ENCODE measurements at regions not wholly inside any gene's neighbourhood (a gene's known extent, or its start where the extent isn't known, plus 50 kb on each side); places are given as distances from the start of the nearest gene placed in this dataset.

- Histone ChIP-seq H3K56ac (ENCODE audit: insufficient read length, low read depth, low read length) (peak overlapping the region; percentile 50), H2BK15ac (ENCODE audit: low read depth, low read length) (no peak overlapping the region), H3K4me2 (ENCODE audit: insufficient read depth, insufficient read length, low read length) (no peak overlapping the region), H2AK5ac (ENCODE audit: insufficient read length, low read length) (no peak overlapping the region), H3K23me2 (ENCODE audit: insufficient read length, low read depth, low read length, poor library complexity, severe bottlenecking) (no peaks in the 10 kb centered on the region), H2BK120ac (ENCODE audit: low read depth, low read length, poor library complexity, severe bottlenecking) (no peak overlapping the region), H3K79me1 (ENCODE audit: insufficient read depth, low read depth, low read length, poor library complexity, severe bottlenecking) (no peaks in the 10 kb centered on the region), H2BK20ac (ENCODE audit: low read depth, low read length, poor library complexity, severe bottlenecking) (no peak overlapping the region), H3K27me3 (ENCODE audit: insufficient read depth, low read length) (no peaks in the 10 kb centered on the region), H3K23ac (ENCODE audit: insufficient read length, low read depth, low read length) (no peak overlapping the region), H3K27ac (ENCODE audit: insufficient read length, low read depth, low read length) (no peak overlapping the region), H2BK5ac (ENCODE audit: insufficient read length, low read length) (no peak overlapping the region), H4K8ac (replicated peaks; ENCODE audit: insufficient read length, low read depth, low read length) (no peak overlapping the region), H3K14ac (ENCODE audit: insufficient read depth, low read length) (no peak overlapping the region), H4K5ac (ENCODE audit: insufficient read length, low read depth, low read length) (no peak overlapping the region), H3T11ph (ENCODE audit: low read length) (no peak overlapping the region), H3K9me3 (ENCODE audit: control insufficient read depth, low read depth, low read length) (no peaks in the 10 kb centered on the region), H2AFZ (ENCODE audit: low read length) (no peak overlapping the region), H3K9ac (ENCODE audit: extremely low read depth, insufficient read length, low read length) (no peak overlapping the region), H4K91ac (ENCODE audit: insufficient read length, low read depth, low read length) (no peak overlapping the region), H3K18ac (ENCODE audit: insufficient read length, low read depth, low read length) (no peak overlapping the region), H3K79me2 (ENCODE audit: insufficient read depth, low read length) (no peaks in the 10 kb centered on the region), H3K4ac (ENCODE audit: low read depth, low read length) (no peak overlapping the region), H4K20me1 (ENCODE audit: control insufficient read depth, insufficient read depth, insufficient read length) (no peaks in the 10 kb centered on the region), H2BK12ac (ENCODE audit: insufficient read length, low read depth, low read length) (no peak overlapping the region), H3K4me1 (ENCODE audit: insufficient read depth, low read length) (no peaks in the 10 kb centered on the region)
- no peak for DNase-seq
- Mint-ChIP-seq H3K27ac (no peak overlapping the region), H3K36me3 (ENCODE audit: insufficient read depth in 1 of 3, low read depth in 3 of 3) (peaks cover 0 to 3% (median 0%) of the 10 kb centered on the region in 3 experiments; a peak in 1 of 7 replicates), H3K4me3 (no peak overlapping the region), H3K9me3 (peaks cover 0 to 2% of the 10 kb centered on the region in 2 experiments; a peak in 2 of 5 replicates), H3K27me3 (ENCODE audit: low read depth) (no peaks in the 10 kb centered on the region; the same call in 1 of the 2 replicates), H3K4me1 (peaks cover 3% of the 10 kb centered on the region in 2 experiments; a peak in 3 of 4 replicates)
- no peak for TF ChIP-seq CTCF (conservative IDR thresholded peaks at IDR 0.05)
- no CpG with 5 or more reads among the region's 7 CpGs for WGBS (ENCODE audit: extremely low coverage, insufficient read length, low lambda C conversion rate)
Measured at GRCh38 chr11:121898903-121899302, 217.1 kb downstream of the BLID start.
